Stimulated activated naive CD8-positive, alpha-beta T cell treated with anti-CD3 and anti-CD28 coated beads, Interleukin-15, amount 100 ng/mL, for 72 hours (primary cell): ENCODE measurements at regions not wholly inside any gene's neighbourhood (a gene's known extent, or its start where the extent isn't known, plus 50 kb on each side); places are given as distances from the start of the nearest gene placed in this dataset.

Source experiments
- ATAC-seq: fragments of 150-1000 bp; cut with Tn5 transposase; 2 replicates; pipeline ENCODE4 v1.10.0; 2021; ENCODE audit warnings: mild to moderate bottlenecking, moderate library complexity
- DNase-seq, 2 donors: peaks; one replicate each; pipeline ENCODE4 v3.0.0; 2021 to 2022
- H3K27ac Mint-ChIP-seq, 2 donors: one replicate each; pipeline ENCODE4 v1.8.0; 2022; ENCODE audit warnings: mild to moderate bottlenecking in 2 of 2, mixed read lengths in 2 of 2, moderate library complexity in 2 of 2
- H3K27me3 Mint-ChIP-seq: one replicate; pipeline ENCODE4 v1.8.0; 2022; ENCODE audit warnings: mixed read lengths
- H3K4me1 Mint-ChIP-seq: one replicate; pipeline ENCODE4 v1.8.0; 2022; ENCODE audit warnings: mild to moderate bottlenecking, mixed read lengths
- H3K4me3 Mint-ChIP-seq, 2 donors: one replicate each; pipeline ENCODE4 v1.8.0; 2022; ENCODE audit warnings: mild to moderate bottlenecking in 2 of 2, mixed read lengths in 2 of 2, moderate library complexity in 1 of 2
- H3K9me3 Mint-ChIP-seq, 2 donors: one replicate each; pipeline ENCODE4 v1.8.0; 2022; ENCODE audit warnings: mixed read lengths in 2 of 2

GRCh38 chr18:70423988-70424387 is 135.1 kb downstream of the SOCS6 start:
- no peaks in the 10 kb centered on the region for H3K9me3 Mint-ChIP-seq
- H3K4me1 Mint-ChIP-seq = no peaks in the 10 kb centered on the region
- H3K4me3 Mint-ChIP-seq = no peak overlapping the region
- H3K27me3 Mint-ChIP-seq = peaks cover 46% of the 10 kb centered on the region
- no peak overlapping the region for H3K27ac Mint-ChIP-seq
- ATAC-seq (no peak), DNase-seq (no peak)

GRCh38 chr18:70423120-70423519 is 134.3 kb downstream of the SOCS6 start:
- Mint-ChIP-seq H3K4me1 (no peaks in the 10 kb centered on the region), H3K27ac (no peak overlapping the region), H3K4me3 (no peak overlapping the region), H3K27me3 (peaks cover 50% of the 10 kb centered on the region), H3K9me3 (no peaks in the 10 kb centered on the region)
- DNase-seq (no peak), ATAC-seq (no peak)

GRCh38 chr18:70422391-70422965 is 133.6 kb downstream of the SOCS6 start:
- no peak overlapping the region for H3K4me3 Mint-ChIP-seq
- no peaks in the 10 kb centered on the region for H3K9me3 Mint-ChIP-seq
- peaks cover 50% of the 10 kb centered on the region for H3K27me3 Mint-ChIP-seq
- DNase-seq (no peak), ATAC-seq (no peak)
- no peaks in the 10 kb centered on the region for H3K4me1 Mint-ChIP-seq
- no peak overlapping the region for H3K27ac Mint-ChIP-seq

GRCh38 chr18:70421471-70422390 is 132.9 kb downstream of the SOCS6 start:
- DNase-seq (no peak), ATAC-seq (no peak)
- no peaks in the 10 kb centered on the region for H3K9me3 Mint-ChIP-seq
- no peaks in the 10 kb centered on the region for H3K4me1 Mint-ChIP-seq
- peaks cover 45% of the 10 kb centered on the region for H3K27me3 Mint-ChIP-seq
- H3K4me3 Mint-ChIP-seq = no peak overlapping the region
- no peak overlapping the region for H3K27ac Mint-ChIP-seq

GRCh38 chr18:70420146-70420898 is 131.5 kb downstream of the SOCS6 start:
- ATAC-seq (no peak), DNase-seq (no peak)
- H3K27me3 Mint-ChIP-seq = peaks cover 41% of the 10 kb centered on the region
- H3K4me1 Mint-ChIP-seq = no peaks in the 10 kb centered on the region
- no peaks in the 10 kb centered on the region for H3K9me3 Mint-ChIP-seq
- no peak overlapping the region for H3K4me3 Mint-ChIP-seq
- no peak overlapping the region for H3K27ac Mint-ChIP-seq

- peaks cover 41% of the 10 kb centered on the region for H3K27me3 Mint-ChIP-seq
- ATAC-seq (no peak), DNase-seq (no peak)
- H3K4me3 Mint-ChIP-seq = no peak overlapping the region
- H3K9me3 Mint-ChIP-seq = no peaks in the 10 kb centered on the region
- H3K27ac Mint-ChIP-seq = no peak overlapping the region
- H3K4me1 Mint-ChIP-seq = no peaks in the 10 kb centered on the region
These were observed 130.7 kb downstream of the SOCS6 start for GRCh38 chr18:70419526-70419925.

- Mint-ChIP-seq H3K27ac (no peak overlapping the region), H3K9me3 (no peaks in the 10 kb centered on the region), H3K27me3 (peaks cover 41% of the 10 kb centered on the region), H3K4me3 (no peak overlapping the region), H3K4me1 (no peaks in the 10 kb centered on the region)
- peak; percentile 78 for ATAC-seq
- DNase-seq = no peak
These were observed 129.9 kb downstream of the SOCS6 start for GRCh38 chr18:70418546-70419311.

GRCh38 chr18:70417847-70418246 is 129.0 kb downstream of the SOCS6 start:
- Mint-ChIP-seq H3K27me3 (peaks cover 36% of the 10 kb centered on the region), H3K4me3 (no peak overlapping the region), H3K27ac (no peak overlapping the region), H3K9me3 (no peaks in the 10 kb centered on the region), H3K4me1 (no peaks in the 10 kb centered on the region)
- DNase-seq (no peak), ATAC-seq (no peak)

- no peak overlapping the region for H3K27ac Mint-ChIP-seq
- DNase-seq = no peak
- no peak overlapping the region for H3K4me3 Mint-ChIP-seq
- ATAC-seq = no peak
- no peaks in the 10 kb centered on the region for H3K4me1 Mint-ChIP-seq
- H3K27me3 Mint-ChIP-seq = peaks cover 34% of the 10 kb centered on the region
- no peaks in the 10 kb centered on the region for H3K9me3 Mint-ChIP-seq
These were observed 127.7 kb downstream of the SOCS6 start for GRCh38 chr18:70416496-70416895.

GRCh38 chr18:70415823-70416488 is 127.1 kb downstream of the SOCS6 start:
- DNase-seq = no peak
- Mint-ChIP-seq H3K4me3 (no peak overlapping the region), H3K4me1 (no peaks in the 10 kb centered on the region), H3K9me3 (no peaks in the 10 kb centered on the region), H3K27ac (no peak overlapping the region), H3K27me3 (peaks cover 33% of the 10 kb centered on the region)
- ATAC-seq = peak; percentile 14

- H3K9me3 Mint-ChIP-seq = no peaks in the 10 kb centered on the region
- no peak overlapping the region for H3K27ac Mint-ChIP-seq
- H3K4me3 Mint-ChIP-seq = no peak overlapping the region
- no peaks in the 10 kb centered on the region for H3K4me1 Mint-ChIP-seq
- DNase-seq (no peak), ATAC-seq (no peak)
- H3K27me3 Mint-ChIP-seq = peaks cover 17% of the 10 kb centered on the region
These were observed 125.6 kb downstream of the SOCS6 start for GRCh38 chr18:70414315-70414900.

GRCh38 chr18:70413455-70413854 is 124.6 kb downstream of the SOCS6 start:
- ATAC-seq (no peak), DNase-seq (no peak)
- Mint-ChIP-seq H3K27me3 (peaks cover 9% of the 10 kb centered on the region), H3K9me3 (no peaks in the 10 kb centered on the region), H3K4me1 (no peaks in the 10 kb centered on the region), H3K27ac (no peak overlapping the region), H3K4me3 (no peak overlapping the region)

- no peak overlapping the region for H3K4me3 Mint-ChIP-seq
- H3K27ac Mint-ChIP-seq = no peak overlapping the region
- DNase-seq = no peak
- ATAC-seq = no peak
- H3K4me1 Mint-ChIP-seq = no peaks in the 10 kb centered on the region
- H3K9me3 Mint-ChIP-seq = no peaks in the 10 kb centered on the region
- H3K27me3 Mint-ChIP-seq = peaks cover 9% of the 10 kb centered on the region
These were observed 123.1 kb downstream of the SOCS6 start for GRCh38 chr18:70411876-70412435.

- H3K27me3 Mint-ChIP-seq = peaks cover 8% of the 10 kb centered on the region
- no peaks in the 10 kb centered on the region for H3K4me1 Mint-ChIP-seq
- H3K9me3 Mint-ChIP-seq = no peaks in the 10 kb centered on the region
- DNase-seq = no peak
- H3K27ac Mint-ChIP-seq = peak overlapping the region in 1 of 2 donors; percentile 25
- no peak for ATAC-seq
- H3K4me3 Mint-ChIP-seq = no peak overlapping the region
These were observed 122.5 kb downstream of the SOCS6 start for GRCh38 chr18:70411307-70411706.
